K562 (cell line): ENCODE measurements at regions not wholly inside any gene's neighbourhood (a gene's known extent, or its start where the extent isn't known, plus 50 kb on each side); places are given as distances from the start of the nearest gene placed in this dataset.

Experiments
- CTCF ChIP-seq, 3 experiments: IDR thresholded peaks in 2 of 3; conservative IDR thresholded peaks in 1 of 3; 2 replicates each; pipeline ENCODE4 v1.5.1; 2011 to 2012; ENCODE audit warnings: low read length in 3 of 3, mild to moderate bottlenecking in 3 of 3, control low read depth in 2 of 3, improper control_type of control experiment in 1 of 3, inconsistent platforms in 1 of 3, low read depth in 1 of 3, mixed read lengths in 1 of 3, moderate library complexity in 1 of 3; ENCODE audit not compliant: insufficient read depth in 2 of 3
- NRF1 ChIP-seq, 2 experiments: fragments of 450-650 bp; IDR thresholded peaks in 1 of 2; conservative IDR thresholded peaks in 1 of 2; 2 replicates each; pipeline ENCODE4 v1.6.1; 2014; ENCODE audit warnings: mild to moderate bottlenecking in 2 of 2
- REST ChIP-seq, 2 experiments: fragments of 450-650 bp; formaldehyde crosslinking in 1 of 2; IDR thresholded peaks; 2 replicates each; pipeline versions ENCODE4 v1.4.0 to v1.6.1; 2014 to 2020; ENCODE audit warnings: mild to moderate bottlenecking in 2 of 2, borderline replicate concordance in 1 of 2, low read depth in 1 of 2
- TCF7 ChIP-seq: sonication (generic); IDR thresholded peaks from 2 replicates; pipeline ENCODE4 v1.6.1; 2016; ENCODE audit warnings: antibody characterized with exemption, borderline replicate concordance
- ZNF274 ChIP-seq: IDR thresholded peaks from 2 replicates; pipeline ENCODE4 v1.6.1; 2011; ENCODE audit warnings: low read depth, mild to moderate bottlenecking, low read length, moderate library complexity, borderline replicate concordance
- TF ChIP-seq, protein P1 (sequence below): sonication (generic); formaldehyde crosslinking; IDR thresholded peaks from 2 replicates; pipeline ENCODE4 v1.9.0; 2022; ENCODE audit warnings: mild to moderate bottlenecking, missing genetic modification reagents

DNA sequence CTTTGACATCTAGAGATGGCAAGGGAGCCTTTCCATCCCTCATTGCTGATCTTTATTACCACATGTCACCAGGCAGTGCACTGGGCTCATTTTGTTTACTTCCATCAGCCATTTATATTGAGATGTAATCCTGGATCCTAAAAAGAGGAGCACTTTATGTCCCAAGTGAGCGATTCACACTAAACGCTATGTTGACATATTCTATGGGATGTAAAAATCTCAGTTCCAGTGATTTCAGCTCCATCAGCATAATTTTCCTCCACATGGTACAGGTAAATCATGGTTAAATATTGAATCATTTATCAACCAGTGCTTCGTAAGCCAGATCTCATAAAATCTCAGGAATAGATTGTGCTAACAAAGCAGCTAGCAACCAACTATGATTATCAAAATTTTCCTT, 634.8 kb upstream of the PLXNA2 start:
- TF ChIP-seq CTCF (IDR thresholded peaks at IDR 0.05 in 2 of 3, conservative IDR thresholded peaks at IDR 0.05 in 1 of 3; ENCODE audit: insufficient read depth in 2 of 3, low read depth in 1 of 3, low read length in 3 of 3) (no peak), REST (IDR thresholded peaks at IDR 0.05; ENCODE audit: borderline replicate concordance) (no peak), REST (CRISPR knock-in tag; IDR thresholded peaks at IDR 0.05; ENCODE audit: low read depth) (no peak), TCF7 (no peak), ZNF274 (no peak), NRF1 (conservative IDR thresholded peaks at IDR 0.05 in 1 of 2, IDR thresholded peaks at IDR 0.05 in 1 of 2) (no peak)
- TF ChIP-seq, protein P1, sequence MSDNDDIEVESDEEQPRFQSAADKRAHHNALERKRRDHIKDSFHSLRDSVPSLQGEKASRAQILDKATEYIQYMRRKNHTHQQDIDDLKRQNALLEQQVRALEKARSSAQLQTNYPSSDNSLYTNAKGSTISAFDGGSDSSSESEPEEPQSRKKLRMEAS (CRISPR knock-in tag) = no peak
